HG02623 (cell line): ENCODE measurements at regions not wholly inside any gene's neighbourhood (a gene's known extent, or its start where the extent isn't known, plus 50 kb on each side); places are given as distances from the start of the nearest gene placed in this dataset.
A peak's percentile ranks its signal among the peaks of the same experiment; 100 is the strongest.
"Not testable (repeated sequence)": the region's sequence is repeated elsewhere in the genome, so short reads cannot be mapped to it uniquely, and the experiment has no call there.

ENCODE experiments used
- ATAC-seq: cut with Tn5 transposase; IDR thresholded peaks from one replicate; pipeline ENCODE4 v1.9.1; 2021; ENCODE audit warnings: moderate library complexity; ENCODE audit not compliant: unreplicated experiment

DNA sequence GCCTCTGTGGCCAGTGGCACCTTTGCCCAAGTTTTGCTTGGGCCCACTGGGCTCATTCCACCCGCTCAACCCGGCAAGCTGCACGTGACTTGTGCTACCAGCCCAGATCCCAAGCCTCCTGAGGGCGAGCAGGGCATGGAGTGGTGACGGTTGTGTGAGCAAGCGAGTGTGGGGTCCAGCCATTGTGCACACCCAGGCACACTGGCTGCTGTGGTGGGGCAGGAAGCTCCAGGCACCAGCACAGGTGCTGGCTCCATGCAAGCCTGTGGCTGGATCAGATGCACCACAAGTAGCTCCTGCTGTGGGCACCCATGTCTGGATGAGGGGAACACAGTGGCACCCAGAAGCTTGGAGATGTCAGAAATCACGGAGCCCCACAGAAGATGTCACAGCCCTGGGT is 557.0 kb upstream of the GNPDA2 start:
- no peak for ATAC-seq

DNA sequence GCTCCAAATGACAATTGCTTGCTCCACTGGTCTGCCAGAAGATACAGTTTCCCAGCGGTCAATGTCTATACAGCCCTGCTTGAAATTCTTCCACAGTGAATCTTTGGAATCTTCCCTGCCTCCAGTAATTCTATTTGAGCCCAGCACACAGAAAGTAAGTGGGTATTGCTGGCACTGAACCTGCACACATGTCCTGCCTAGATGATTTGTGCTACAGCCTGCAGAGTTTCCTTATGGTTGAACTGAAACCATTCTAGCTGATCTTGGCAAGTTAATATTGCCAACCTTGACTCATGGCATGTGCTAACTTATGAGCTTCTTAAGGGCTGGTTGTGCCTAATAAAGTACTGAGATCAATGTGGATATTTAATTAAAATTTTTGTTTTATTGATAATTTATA is 553.8 kb upstream of the GNPDA2 start:
- ATAC-seq, result no peak

DNA sequence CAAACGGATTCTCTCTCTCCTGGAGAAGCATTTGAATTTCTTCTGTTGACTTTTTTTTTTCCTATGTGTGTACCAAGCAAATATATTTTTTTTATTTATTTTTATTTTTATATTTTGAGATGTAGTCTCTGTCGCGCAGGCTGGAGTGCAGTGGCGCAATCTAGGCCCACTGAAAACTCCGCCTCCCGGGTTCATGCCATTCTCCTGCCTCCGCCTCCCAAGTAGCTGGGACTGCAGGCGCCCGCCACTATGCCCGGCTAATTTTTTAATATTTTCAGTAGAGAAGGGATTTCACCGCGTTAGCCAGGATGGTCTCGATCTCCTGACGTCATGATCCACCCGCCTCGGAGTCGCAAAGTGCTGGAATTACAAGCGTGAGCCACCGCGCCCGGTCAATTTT is 549.5 kb upstream of the GNPDA2 start:
- no peak for ATAC-seq

DNA sequence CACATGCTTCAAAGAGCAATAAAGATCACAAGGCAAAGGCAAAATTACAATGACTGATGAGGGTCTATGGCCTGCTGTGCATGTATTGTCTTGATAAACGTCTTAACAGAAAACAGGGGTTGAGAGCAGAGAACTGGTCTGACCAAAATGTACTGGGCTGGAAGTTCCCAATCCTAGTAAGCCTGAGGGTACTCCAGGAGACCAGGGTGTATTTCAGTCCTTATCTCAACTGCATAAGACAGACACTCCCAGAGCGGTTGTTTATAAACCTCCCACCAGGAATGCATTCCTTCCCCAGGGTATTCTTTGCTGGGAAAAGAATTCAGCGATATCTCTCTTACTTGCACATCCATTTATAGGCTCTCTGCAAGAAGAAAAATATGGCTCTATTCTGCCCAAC is 521.8 kb upstream of the GNPDA2 start:
- ATAC-seq, result not testable (repeated sequence)

DNA sequence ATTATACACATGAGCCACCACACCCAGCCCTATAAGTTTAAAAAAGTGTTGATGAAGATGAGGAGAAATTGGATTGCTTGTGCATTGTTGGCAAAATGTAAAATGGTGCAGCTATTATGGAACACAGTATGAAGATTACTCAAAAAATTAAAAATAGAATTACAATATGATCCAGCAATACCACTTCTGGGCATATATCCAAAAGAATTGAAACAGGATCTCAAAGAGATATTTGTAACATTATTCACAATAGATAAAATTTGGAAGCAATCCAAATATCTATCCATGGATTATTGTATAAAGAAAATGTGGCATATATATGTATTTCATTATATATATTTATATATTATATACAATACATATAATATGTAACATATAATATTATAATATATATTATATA is 515.6 kb upstream of the GNPDA2 start:
- ATAC-seq, result no peak

DNA sequence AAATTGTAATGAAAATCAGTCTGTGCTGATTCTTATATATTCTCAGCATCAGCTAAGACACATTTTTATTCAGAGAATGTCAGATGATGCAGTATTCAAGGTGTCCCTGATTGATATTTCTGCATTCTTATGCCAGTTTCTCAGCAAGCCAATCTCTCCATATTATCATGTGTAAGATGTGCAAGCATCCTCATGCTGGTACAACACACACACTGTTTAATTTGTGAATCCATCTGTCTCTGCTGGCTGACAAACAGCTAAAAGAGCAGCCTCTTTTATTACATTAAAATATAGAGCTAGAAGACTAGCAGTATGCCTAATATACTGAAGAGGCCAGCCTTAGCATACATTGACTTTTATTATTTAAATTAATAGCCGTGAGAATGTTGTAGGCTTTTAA is 502.9 kb upstream of the GNPDA2 start:
- ATAC-seq, result no peak

DNA sequence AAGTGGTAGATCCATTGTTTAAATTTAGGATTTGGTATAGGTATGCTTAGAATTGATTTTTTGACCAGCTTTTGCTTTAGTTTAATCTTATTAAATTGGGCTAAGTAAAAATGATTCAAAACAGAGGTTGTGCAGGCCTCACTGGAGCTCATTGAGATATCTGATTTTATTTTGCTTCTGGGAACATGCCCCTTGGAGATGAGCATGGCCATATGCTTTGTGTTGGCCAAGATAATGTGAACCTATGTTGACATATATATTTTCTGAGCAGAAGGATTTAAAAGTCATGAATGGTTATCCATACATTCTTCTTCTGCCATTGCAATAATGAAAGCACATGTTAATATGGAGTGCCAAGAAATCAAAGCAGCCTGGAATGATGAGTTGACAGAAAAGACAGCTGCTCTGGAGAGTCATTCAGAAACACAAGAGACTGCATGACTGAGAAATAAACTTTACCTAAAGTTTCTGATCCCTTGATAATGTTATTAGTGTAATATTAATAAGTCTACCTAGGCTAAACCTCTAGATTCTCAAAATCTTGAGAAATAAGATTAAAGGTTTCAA is 489.7 kb upstream of the GNPDA2 start:
- ATAC-seq, result no peak

DNA sequence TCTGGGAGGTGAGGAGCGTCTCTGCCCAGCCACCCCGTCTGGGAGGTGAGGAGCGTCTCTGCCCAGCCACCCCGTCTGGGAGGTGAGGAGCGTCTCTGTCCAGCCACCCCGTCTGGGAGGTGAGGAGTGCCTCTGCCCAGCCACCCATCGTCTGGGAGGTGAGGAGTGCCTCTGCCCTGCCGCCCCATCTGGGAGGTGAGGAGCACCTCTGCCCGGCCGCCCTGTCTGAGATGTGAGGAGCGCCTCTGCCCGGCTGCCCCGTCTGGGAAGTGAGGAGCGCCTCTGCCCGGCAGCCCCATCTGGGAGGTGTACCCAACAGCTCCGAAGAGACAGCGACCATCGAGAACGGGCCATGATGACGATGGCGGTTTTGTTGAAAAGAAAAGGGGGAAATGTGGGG is 482.1 kb upstream of the GNPDA2 start:
- not testable (repeated sequence) for ATAC-seq

DNA sequence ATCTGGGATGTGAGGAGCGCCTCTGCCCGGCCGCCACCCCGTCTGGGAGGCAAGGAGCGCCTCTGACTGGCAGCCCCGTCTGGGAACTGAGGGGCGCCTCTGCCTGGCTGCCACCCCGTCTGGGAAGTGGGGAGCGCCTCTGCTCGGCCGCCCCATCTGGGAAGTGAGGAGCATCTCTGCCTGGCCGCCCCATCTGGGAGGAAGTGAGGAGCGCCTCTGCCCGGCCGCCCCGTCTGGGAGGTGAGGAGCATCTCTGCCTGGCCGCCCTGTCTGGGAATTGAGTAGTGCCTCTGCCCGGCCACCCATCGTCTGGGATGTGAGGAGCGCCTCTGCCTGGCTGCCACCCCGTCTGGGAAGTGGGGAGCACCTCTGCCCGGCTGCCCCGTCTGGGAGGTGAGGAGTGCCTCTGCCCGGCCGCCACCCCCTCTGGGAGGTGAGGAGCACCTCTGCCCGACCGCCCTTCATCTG is 481.5 kb upstream of the GNPDA2 start:
- not testable (repeated sequence) for ATAC-seq

DNA sequence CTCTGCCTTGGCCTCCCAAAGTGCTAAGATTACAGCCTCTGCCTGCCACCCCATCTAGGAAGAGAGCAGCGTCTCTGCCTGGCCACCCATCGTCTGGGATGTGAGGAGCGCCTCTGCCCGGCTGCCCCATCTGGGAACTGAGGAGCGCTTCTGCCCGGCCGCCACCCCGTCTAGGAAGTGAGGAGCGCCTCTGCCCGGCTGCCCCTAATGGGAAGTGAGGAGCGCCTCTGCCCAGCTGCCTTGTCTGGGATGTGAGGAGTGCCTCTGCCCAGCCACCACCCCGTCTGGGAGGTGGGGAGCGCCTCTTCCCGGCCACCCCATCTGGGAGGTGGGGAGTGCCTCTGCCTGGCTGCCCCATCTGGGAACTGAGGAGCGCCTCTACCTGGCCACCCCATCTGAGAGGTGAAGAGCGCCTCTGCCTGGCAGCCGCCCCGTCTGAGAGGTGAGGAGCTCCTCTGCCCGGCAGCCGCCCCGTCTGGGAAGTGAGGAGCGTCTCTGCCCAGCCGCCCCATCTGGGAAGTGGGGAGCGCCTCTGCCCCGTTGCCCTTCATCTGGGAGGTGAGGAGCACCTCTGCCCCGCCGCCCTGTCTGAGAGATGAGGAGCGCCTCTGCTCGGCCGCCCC is 481.0 kb upstream of the GNPDA2 start:
- ATAC-seq, result not testable (repeated sequence)

DNA sequence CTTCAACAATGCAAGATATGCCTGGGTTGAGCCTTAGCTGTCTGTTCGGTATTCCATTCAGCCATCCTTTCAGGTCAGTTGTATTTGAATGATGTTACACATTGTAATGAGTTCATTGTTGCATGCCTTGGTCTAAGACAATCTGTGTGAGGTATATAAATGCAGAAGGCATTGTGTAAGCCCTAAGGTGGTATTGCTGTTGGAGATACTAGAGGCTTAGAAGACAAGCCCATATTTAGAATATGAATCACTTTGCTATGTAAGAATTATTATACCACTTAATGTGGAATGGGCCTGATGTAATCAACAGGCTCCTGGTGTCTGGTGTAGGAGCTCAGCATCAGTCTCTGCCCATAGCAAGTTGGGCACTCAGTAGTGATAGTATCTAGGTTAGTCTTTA is 473.4 kb upstream of the GNPDA2 start:
- no peak for ATAC-seq

DNA sequence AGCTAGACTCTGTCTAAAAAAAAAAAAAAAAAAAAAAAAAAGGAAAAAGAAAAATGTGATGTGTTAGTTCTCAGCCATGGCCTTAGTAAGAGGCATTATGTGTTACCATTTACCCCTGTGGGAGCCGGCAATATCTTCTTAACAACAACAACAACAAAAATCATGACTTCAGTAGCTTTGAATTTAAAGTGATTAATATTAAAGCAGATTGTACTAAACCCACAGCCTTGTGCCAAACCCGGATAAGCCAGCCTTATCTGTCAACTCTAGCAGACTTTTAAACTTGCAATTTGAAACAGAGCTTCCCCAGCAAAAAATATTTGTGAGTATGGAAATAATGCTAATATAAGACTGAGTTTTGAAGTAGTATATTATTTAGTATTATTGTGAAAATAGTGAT is 462.1 kb upstream of the GNPDA2 start:
- ATAC-seq, result no peak

DNA sequence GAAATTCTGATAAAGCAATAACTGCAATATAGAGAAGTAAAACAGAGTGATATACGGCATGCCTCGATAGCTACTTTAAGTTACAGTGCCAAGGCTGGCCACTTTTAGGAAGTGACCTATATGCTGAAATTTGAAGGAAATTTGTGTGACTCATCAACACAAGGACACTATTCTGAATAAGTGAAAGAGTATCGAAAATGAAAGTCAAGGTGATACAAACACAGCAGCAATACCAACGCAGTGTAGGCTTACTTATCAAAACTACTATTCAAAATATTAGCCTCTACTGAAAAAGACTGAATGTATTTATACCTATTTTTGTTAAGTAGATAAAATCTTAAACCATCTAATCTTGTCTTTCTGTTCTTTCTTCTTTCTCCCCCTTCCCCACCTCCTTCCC is 459.9 kb upstream of the GNPDA2 start:
- no peak for ATAC-seq

DNA sequence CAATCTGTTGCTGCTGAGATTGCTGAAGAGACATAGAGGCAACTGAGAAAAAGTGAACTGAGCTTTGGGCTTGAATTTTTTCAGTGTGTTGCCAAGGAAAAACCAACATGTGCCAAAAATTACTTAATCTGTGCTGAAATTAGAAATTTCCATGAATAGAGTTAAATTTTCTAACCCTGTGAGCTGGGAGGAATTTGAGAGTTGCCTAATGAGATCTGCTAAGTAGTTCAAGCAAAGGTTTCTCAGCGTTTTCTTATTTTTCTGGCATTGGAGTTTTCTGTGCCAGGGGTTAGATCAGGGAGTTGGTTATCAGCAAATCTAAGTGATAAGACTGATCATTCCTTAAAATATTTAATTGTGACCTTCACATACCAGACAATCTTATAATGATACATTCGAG is 457.5 kb upstream of the GNPDA2 start:
- no peak for ATAC-seq

DNA sequence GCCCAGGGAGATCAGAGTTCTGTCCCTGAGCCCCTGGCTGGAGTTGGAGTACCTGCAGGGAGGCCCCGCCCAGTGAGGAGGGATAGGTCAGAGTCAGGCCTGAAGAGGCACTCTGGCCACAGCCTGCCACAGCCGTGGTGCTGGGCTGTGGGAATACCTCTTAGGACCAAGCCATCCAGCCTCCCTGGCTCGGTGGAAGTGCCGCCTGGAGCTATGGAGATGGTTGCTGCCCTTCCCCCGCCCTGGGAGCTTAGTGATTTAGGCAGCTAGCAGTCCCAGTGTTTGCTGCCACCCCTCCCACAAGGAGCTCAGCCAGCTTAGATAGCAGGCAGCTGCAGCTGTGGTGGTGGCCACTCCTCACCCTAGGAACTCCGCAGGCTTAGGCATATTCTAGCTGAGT is 446.3 kb upstream of the GNPDA2 start:
- no peak for ATAC-seq

DNA sequence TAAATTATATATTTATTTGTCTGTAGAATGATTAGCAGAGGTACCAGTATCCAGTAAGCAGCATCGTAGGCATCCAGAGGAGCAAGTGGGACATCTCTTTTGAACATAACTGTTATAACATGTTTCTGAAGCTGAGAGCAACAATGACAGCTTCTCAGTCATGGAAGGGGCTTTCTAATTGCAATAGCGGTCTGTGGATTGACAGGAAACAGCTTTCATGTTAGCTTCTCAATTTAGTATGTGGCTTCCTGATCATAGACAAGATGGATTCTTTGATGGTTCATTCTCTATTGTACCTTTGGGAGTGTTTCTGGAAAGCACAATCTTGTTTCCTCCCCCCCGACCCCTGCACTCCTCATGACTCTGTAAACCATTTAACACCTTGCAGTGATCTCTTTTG is 434.6 kb upstream of the GNPDA2 start:
- ATAC-seq, result no peak

DNA sequence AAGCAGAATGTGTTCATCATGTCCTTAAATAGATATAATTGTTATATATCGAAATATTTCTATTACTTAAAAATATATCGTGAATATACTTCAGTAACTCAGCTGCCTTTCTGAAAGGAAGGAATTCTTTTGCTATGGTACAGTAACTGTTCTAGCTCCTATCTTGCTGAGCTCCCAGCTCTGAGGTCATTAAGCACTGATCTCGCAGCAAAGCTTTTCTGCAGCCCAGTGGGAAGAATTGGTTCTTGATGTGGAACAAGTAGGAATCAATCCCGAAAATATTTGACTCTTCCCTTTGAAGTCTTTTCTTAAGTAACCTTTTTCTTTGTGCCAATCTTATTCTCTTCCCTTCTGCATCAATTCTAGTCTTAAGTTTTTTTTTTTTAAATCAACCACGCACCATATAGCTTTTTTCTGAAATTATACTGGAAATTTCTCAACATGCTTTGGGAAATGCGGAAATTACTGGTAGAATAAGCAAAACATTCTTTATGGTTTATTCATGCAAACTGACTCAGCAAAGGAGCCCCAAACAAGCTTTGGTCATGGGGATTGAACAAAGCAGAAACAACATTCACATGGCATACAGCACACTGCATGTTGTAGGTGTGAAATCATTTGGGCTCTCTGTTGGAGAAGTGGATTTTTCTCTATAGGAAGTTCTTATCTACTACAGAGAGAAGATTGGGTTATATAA is 428.9 kb upstream of the GNPDA2 start:
- no peak for ATAC-seq

DNA sequence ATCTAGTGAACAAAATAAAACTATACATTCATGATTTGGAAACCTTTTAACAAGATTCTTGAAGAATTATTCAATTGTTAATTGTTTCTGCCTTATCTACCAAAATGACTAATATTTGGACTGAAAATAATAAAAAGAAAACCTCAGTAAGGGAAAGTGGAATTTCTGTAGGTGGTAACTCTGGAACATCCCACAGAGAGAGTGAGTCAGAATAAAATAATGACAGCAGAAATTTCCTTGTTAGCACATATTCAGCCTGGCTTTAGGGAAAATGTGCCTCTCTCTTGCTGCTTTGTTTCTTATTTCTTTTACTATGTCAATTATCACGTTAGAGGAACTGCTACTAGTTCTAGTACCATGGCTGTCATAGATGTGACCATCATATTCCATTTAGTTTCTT is 421.5 kb upstream of the GNPDA2 start:
- ATAC-seq, result no peak

DNA sequence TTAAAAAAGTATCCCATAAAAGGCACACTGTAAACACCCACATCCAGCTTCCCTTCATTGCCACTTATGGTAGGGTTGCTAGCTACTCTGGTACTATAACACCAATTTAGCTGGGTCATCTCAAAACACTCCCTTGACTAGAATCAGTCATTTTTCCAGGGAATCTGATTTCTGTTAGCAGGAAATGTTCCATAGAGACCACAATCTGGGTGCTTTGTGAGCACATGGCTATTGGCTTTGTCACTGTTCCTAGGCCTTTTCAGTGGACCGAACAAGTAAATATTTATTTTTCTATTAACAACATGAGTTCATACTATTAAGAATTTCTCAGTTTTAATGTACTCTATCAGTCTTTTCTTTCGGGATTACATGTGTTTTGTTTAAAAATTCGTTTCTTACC is 404.7 kb upstream of the GNPDA2 start:
- no peak for ATAC-seq

DNA sequence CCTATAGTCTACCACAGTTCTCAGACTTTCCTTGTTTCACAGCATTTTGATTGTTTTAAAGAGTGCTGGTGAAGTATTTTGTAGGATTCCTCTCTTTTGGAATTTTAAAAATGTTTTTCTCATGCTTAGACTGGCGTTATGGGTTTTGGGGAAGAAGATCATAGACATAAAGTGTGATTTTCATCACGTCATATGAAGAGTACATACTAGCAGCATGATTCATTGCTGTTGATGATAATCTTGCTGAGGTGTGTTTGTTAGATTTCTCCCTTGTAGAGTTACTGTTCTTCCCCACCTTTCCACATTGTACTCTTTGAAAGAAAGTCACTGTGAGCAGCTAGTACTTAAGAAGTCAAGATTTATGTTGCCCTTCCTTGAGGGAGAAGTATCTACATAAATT is 396.1 kb upstream of the GNPDA2 start:
- ATAC-seq, result no peak

DNA sequence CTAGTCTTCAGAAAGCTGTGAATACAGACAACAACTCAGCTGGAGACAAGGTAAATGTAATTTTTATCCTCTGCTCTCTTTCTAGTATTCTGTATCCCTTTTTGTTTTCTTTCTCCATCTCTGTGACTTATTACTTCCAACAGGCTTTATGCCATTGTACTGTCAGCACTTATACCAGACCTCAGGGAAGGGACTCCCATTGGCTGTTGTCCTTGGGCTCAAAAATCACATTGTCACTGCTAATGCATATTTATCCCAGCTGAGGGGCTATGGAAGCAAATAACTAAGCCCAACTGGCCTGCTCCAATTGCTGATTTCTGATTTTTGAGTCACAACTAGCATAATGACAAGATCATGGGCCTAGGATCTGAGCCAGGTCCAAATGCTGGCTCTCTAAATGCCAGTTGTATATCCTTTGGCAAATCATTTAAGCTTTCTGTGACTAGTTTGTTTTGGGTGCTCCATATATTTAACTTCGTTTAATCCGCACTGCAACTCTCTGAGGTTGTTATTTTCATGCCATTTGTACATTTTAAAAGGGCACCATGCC is 395.1 kb upstream of the GNPDA2 start:
- ATAC-seq, result no peak

DNA sequence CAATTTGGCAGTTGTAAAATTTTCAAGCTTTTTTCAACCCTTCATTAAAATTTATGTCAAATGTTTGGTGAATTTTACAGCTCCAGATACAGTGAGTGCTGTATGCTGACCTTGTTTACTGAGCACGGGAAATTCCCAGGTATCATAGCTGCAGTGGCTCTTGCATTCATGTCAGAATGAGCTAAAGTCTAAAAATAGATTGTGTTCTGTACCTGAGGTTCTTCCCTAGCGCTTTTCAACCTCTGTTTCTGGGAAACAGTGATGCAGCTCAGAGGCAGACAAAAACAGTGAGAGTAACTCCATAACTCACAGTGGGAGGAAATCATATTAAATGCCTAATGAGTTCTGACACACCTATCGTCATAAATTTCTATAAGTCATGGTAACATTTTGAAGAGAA is 393.8 kb upstream of the GNPDA2 start:
- peak; percentile 86 for ATAC-seq
